Activated T-cell treated with anti-CD3 and anti-CD28 coated beads for 48 hours (primary cell): ENCODE measurements at regions not wholly inside any gene's neighbourhood (a gene's known extent, or its start where the extent isn't known, plus 50 kb on each side); places are given as distances from the start of the nearest gene placed in this dataset.
A peak's percentile ranks its signal among the peaks of the same experiment; 100 is the strongest.
"Not testable (repeated sequence)": the region's sequence is repeated elsewhere in the genome, so short reads cannot be mapped to it uniquely, and the experiment has no call there.

Experiments used
- DNase-seq: peaks from one replicate; pipeline ENCODE4 v3.0.0-alpha.2; 2020; ENCODE audit warnings: low read depth

DNA sequence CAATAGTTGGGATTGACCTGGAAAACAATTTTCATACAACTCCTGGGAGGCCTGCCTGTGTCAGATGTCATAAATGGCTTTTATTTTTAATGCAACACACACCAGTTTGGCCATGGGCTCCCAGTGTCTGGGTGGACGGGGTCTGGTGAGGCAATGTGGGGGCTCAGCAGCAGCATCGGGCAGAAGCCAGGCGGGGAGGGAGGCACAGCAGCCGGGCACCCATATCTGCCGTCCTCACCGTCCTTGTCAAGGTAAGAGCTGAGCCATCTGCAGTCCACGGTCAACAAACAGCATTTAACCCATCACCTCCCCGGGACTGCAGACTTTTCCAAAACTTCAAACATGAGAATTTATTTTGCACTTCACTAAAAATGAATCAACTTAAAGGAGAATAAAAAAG, 154.0 kb upstream of the ZNF469 start:
- DNase-seq, result not testable (repeated sequence)

DNA sequence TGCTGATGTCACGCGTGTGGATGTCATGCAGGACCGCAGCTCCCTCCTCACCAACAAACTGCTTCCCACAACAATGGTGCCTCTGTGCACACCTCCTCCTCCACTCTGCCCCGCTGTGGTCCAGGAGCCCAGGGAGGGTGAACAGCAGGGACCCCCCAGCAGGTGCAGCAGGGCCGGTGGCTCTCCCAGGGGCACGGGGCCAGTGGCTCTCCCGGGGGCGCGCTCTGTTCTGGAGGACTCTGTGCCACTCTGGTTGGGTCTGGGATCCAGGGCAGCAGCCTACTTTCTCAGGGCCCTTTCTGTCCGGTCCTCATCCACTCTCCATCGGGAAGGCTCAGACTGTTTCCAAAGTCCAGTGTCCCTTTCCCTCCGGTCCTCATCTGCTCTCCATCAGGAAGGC, 153.0 kb upstream of the ZNF469 start:
- DNase-seq, result not testable (repeated sequence)

DNA sequence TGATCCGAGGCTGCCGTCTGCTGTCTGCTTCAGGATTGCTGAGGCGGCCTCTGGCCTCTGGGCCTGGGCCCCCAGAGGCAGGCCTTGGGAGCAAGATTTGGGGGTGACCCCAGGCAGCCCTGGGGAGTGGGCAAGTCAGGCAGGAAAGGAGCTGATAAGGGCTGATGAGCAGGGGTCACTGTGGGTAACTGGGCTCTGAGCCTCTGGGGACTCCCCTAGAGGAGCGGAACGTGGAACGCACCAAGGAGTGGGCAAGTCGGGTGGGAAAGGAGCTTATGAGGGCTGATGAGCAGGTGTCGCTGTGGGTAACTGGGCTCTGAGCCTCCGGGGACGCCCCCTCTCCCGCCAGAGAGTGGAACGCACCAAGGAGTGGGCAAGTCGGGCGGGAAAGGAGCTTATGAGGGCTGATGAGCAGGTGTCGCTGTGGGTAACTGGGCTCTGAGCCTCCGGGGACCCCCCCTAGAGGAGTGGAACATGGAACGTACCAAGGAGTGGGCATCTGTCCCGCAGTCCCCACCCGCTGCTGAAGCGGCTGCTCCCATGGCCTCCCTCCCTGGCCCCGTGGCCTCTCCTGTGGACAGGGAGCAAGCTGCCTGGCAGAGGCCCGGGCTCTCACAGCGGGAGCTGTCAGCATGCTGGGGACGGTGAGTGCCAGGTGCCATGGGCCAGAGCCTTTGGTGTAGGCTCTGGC, 152.3 kb upstream of the ZNF469 start:
- DNase-seq, result not testable (repeated sequence)

DNA sequence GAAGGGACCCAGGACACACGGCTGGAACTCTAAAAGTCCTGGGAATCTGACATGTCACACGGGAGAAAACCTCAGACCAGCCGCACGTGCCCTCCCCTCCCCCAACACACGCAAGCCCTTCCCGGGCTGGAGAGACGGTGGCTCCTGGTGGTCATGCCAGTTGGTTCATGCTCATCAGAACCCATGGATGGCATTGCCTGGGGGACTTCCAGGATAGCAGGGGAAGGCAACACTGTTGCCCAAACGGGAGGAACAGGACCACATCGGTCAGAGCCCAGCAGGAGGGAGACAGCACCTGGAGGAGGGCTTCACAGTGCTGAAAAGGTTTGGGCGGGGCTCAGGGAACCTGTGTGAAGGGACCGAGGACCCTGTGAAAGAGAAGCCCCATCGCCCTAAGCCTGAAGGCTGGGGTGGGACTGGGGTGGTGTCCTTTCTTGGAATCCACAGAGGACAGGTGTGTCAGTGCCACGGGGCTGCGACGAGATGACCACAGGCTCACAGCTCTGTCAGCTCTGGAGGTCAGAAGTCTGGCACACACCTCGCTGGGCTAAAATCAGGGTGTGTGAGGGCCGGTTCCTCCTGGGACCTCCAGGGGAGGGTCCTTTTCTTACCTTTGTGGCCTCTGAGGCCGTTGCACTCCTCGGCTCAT, 151.7 kb upstream of the ZNF469 start:
- not testable (repeated sequence) for DNase-seq

DNA sequence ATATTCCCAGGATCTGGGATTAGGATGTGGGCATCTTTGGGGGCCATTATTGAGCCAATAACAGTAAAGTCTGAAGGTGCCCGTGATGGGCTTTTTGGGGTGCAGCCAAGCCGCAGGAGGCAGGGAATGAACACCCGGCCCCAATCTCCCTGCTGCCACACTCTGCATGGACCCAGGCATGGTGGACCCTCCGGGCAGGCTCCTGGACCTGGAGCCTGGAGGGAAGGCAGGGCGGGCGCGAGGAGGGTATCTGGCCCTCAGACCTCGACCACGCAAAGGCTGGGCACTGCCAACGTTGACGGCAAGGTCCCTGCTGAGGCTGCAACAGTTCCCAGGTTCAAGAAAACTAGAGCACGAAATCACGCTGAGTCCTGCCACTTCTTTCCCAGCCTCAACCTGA, 150.9 kb upstream of the ZNF469 start:
- not testable (repeated sequence) for DNase-seq

DNA sequence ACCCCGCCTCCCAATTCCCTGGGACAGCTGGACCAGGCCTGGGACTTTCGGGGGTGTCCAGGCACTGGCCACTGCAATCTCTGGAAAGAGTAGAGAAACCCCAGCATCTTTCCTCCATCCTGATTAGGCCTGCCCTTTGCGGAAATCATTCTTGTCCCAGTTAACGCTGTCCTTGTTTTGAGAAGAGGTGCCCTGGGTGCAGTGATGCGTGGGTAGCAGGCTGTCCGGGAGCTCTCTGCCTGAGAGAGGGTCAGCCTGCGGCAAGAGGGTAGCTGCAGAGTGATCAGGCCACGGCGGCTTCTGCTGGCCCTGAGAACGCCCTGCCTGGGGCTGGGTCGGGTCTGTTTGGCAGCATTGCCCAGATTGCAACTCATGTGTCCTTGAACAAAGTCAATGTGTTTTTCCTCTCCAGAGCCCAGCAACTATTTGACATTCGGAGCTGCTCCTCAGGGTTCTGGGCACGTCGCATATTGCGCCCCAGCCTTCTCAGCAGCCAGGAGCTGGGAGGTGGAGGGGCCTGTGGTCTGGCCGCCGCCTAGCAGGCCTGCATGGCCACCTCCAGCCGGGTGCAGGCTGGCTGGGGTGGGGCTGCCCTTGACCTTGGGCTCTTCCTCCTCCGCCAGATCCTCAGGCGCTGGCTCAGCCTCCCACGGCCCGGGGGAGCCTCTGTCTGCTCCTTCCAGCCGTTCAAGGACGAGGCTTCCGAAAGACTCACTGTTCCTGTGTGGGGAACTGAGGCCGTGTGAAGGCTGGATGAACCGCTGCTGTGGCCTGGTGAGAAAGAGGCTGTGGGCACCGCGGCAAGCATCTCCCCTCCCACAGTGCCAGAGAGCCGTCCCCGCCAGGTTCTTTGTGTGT, 150.1 kb upstream of the ZNF469 start:
- not testable (repeated sequence) for DNase-seq

DNA sequence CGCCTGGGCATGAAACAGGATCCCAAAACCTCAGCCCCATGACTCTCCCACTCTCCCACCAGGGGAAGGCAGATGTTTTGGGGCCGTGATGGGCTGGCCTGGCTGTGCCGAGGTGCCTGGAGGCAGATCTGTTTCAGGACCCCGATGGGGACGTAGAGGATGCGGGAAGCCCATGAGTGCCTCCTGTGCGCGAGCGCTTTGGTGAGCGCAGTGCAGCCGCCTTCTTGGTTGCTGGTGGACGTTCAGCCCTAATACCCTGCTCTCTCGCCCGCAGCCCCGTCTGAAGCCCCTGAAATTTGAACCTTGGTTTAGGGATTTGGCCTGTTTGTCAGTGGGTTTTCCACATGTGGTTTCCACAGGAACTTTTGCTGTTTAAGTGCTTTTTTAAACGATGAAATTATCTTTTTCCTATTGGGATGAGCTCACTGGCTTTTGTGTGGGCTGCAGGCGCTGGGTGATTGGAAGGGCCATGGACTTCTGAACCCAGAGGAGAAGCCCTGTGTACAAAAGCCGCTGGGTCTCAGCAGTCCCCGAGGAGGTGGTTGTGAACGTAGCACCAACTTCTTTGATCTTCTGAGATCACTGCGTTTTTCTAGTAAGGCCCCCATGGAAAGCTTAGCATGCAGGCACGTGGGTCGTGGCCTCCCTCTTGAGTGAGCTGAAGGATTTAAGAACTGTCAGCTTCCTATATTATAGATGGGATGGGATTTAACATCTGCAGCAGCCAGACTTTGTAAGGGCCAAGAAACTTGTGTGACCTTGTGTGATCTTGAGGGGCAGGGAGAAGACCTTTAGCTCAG, 148.9 kb upstream of the ZNF469 start:
- DNase-seq, result not testable (repeated sequence)

DNA sequence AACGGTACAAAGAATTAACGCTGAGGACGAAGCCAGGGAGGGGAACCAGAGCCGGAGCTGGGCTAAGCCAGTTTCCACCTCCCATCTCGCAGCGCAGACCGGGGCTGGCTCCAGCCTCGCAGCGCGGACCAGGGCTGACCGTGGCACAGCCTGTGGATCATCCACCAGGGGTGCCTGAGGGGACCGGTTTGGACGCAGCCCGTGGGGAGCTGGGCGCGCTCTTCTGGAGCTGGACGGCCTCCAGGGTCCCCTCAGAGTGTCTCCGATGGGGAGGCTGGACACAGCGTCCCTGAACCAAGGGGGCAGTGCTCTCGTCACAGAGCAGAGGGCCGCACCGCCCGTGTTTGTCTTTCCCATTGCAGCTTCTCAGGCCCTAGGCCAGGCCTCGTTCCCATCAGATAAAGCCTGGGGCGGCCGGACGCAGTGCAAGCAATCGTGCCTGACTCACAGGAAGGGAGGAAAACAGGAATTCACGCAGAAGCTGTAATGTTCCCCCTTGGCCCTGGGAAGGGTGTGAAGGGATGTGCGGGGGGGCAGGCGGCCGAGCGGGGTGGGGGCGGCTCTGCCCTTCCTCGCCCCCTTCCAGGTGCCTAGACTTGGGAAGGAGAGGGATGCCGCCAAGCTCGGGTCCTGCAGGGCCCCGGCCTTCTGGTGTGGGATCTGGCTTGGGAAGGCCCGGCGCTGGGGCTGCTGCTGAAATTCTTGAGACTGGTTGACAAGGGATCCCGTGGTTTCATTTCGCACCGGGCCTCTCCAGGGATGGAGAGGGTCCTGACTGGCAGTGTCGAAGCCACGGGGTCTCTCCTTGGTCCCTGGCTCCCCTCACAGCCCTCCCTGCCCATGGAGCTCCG, 148.1 kb upstream of the ZNF469 start:
- not testable (repeated sequence) for DNase-seq

DNA sequence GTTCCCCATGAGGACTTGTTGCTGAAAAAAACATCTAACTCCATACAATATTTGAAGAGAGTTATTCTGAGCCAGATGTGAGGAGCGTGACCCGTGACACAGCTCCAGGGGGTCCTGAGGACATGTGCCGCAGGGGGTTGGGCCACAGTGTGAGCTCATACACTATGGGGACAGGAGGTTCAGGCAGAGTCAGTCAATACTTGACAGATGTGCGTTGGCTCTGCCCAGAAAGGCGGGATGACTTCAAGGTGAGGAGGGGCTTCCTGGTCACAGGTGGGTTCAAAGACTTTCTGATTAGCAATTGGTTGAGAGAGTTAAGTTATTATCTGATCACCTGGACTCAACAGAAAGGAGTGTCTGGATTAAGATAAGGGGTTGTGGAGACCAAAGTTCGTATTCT, 147.1 kb upstream of the ZNF469 start:
- not testable (repeated sequence) for DNase-seq

DNA sequence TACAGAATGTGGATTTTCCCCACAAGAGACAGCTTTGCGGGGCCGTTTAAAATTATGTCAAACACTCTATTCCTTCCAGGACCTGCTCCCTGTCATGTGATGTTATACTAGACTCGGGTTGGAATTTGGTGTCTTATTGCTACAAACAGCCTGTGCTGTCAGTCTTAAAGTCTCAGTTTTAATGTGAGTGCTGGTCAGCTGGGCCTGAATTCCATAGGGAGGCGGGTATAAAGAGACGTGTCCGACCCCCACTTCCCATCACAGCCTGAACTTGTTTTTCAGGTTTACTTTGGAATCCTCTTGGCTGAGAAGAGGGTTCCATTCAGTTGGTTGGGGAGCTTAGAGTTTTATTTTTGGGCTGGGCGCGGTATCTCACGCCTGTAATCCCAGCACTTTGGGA, 146.5 kb upstream of the ZNF469 start:
- not testable (repeated sequence) for DNase-seq

DNA sequence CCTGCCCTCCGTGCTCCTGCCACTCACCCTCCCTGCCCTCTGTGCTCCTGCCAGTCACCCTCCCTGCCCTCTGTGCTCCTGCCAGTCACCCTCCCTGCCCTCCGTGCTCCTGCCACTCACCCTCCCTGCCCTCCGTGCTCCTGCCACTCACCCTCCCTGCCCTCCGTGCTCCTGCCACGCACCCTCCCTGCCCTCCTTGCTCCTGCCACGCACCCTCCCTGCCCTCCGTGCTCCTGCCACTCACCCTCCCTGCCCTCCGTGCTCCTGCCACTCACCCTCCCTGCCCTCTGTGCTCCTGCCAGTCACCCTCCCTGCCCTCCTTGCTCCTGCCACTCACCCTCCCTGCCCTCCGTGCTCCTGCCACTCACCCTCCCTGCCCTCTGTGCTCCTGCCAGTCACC, 145.4 kb upstream of the ZNF469 start:
- not testable (repeated sequence) for DNase-seq

DNA sequence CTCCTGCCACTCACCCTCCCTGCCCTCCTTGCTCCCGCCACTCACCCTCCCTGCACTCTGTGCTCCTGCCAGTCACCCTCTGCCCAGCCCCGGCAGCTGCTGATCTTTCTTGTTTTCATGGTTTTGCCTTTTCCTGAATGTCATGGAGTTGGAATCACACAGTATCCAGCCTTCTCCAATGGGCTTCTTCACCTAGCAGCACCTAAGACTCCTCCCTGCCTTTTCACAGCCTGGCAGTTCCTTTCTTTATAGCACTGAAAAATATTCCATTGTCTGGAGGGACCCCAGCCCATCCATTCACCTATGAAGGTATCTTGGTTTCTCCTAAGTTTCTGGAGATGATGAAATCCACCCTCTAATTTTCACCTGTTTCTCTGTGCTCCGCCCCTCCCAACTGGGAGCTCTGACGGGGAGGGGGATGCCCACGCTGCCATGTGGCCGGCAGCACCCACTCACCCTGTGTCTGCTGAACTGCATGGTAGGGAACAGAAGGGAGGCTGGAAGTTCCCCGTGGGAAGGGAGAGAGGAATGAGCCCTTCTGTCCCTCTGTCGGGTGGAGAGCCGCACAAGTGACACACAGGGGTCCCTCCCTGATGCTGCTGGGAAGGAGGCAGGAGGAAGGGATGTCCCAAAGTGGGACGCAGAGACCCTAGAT, 144.9 kb upstream of the ZNF469 start:
- not testable (repeated sequence) for DNase-seq

DNA sequence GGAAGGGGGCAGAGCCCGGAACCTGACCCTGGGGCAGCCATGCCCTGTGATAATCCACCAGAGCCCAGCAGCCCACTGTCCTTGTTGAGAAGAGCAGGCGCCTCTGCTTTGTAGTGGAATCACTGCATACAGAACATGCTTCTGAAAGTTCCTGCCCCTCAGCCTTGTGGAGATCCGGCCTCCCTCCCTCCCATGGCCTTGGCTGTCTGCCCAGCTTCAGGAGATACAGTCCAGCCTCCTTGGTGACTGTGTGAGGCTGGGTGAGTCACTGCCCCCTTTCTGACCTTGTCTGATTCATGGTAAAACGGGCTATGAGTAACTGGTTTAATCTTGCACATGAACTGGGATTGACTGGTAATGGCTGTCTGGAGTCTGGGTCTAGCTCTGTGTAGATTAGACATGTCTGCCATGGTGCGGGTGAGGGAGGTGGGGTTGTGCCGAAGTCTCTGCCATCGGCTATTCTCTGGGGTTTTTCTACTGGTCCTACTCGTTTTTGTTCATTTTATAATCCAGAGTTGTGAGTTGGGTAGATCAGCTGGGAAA, 144.0 kb upstream of the ZNF469 start:
- DNase-seq, result peak; percentile 35

DNA sequence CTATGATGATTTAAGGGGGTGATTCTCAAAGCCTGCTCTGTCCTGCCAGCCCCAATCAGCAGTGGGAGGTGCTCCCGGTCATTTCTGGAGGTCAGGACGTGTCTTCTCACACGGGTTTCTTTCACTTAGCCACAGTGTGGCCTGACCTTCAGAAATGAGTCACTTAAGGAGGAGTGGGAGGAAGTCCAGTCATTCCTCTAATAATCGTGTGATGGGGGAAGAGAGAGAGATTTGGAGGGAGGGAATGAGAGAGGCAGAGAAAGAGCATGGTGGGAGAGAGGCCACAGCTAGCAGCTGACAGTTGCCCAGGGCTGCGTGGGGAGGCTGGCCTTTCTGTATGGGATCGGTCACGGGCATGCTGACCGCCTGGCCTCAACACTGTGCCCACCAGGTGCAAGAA, 142.6 kb upstream of the ZNF469 start:
- not testable (repeated sequence) for DNase-seq

DNA sequence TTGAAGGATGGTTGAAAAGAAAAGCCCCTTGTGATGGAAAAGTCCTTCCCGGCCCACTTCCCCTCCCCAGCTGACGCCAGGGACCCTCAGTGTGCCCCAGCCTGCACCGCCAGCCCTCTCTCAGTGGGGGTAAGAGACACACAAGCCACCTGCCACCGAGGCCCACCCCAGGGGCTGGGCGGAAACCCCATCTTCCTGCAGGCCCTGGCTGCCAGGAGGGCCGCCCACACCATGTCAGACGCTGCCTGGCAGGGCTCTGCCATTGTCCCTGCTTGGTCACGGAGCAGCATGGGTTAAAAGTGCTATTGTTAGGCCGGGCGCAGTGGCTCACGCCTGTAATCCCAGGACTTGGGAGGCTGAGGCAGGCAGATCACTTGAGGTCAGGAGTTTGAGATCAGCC, 142.0 kb upstream of the ZNF469 start:
- not testable (repeated sequence) for DNase-seq

DNA sequence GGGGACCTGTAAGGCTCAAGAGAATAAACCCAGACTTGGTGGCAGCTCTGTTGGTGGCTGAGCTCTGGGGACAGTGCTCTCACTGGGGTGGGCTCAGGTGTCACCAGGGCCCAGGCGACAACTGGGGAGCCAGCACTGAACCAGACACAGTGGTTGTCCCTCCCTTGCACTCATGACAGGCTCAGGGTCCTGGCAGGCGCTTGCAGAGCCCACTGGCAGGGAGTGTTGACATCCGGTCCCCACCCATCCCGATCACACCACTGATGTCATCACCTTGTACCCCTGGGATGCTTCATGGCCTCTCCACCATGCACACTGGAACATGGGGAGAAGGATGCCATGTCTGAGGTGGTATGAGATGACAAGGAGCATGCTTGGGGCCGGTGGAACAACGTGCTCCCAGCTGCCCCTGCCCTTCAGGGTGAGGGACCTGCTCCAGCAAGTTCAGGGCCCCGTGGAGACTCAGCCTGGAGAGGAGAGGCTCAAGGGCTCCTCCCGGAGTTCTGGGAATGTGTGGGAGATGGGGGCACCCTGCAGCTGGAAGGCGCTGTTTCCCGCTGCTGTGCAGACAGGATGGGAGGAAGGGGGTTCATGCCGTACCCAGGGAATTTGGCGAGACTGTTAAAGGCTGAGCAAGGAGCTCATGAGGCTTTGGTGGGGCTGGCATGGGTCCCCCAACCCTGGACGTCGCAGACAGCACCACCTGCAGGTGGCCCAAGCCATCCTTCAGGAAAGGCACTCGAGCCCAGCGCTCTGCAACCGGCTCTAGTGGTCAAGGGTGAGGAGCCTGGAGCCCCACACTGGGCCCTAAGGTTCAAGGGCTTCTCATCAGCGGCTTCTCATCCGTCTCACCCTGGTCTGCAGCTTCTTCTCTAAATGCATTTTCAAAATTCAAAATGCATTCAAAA, 141.1 kb upstream of the ZNF469 start:
- not testable (repeated sequence) for DNase-seq

DNA sequence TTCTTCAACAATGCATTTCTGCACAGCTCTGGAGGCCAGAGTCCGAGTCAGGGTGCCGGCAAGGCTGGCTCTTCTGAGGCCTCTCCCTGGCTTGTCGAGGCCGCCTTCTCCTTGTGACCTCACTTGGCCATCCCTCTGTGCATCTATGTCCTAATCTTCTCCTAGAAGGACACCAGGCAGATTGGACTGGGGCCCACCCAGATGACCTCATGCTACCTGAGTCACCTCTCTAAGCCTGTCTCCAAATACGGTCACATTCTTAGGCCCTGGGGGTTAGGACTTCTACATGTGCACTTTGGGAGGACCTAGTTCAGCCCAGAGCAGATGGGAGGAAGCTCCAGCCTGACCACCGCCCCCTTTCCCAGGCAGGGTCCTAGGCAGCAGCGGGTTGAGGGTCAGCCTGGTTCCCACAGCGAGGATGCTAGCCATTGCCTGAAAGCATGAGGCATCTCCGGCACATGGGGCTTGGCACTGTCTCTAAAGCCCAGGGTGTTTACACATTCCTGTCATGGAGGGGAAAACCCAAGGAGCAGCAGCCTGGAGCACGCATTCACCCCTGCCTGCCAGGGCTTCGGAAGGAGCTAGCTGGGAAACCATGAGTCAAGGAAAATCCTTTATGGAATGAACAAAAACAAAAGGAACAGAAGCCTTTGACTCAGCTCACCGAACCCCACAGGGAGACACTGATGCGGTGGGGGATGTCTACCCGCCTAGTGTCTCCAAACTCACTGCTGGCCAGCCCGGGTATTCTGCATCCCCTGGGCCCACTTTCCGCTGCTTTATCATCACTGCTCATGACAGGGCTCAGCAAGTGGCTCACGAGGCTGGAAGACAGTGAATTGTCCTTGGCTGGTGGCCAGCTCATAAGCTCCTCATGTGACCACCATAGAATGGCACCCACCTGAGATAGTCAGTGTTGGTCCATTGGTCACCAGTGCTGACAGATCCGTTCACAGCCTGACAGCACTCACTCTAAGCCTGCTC, 140.2 kb upstream of the ZNF469 start:
- DNase-seq, result not testable (repeated sequence)

DNA sequence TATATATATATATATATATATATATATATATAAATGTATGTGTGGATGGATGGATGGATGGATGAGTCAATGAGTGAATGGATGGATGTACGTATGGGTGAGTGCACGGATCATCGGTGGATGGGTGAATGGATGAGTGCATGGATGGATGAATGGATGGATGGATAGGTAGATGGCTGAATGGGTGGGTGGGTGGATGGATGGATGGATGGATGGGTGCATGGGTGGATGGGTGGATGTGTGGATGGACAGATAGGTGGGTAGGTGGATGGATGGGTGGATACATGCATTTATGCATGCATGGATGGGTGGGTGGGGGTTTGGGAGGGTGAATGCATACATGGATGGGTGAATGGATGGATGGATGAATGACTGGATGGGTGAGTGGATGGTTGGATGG, 138.8 kb upstream of the ZNF469 start:
- DNase-seq, result not testable (repeated sequence)
